ENCODE measurements at regions not wholly inside any gene's neighbourhood (a gene's known extent, or its start where the extent isn't known, plus 50 kb on each side); places are given as distances from the start of the nearest gene placed in this dataset.

DNA sequence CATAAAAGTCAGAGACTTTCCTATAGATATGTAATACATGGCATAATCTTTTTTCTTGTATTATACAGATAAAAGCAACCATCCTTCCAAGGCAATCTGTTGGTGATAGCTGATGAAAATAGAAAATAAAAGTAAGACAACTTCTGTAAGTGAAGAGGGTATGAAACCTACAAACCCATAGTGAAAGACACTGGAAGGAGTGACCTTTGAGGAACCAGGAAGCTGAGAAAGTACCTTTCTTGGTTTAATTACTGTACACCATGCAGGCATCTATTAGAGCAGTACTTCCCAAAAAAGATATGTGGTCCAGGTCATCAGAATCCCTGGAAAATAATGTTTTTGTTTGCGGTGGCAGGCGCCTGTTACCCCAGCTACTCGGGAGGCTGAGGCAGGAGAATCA is 906.6 kb upstream of the KLHL29 start:
- Mint-ChIP-seq H3K9me3 (peaks cover 16 to 23% of the 10 kb centered on the region in 2 donors), H3K27me3 (ENCODE audit: low read depth in 2 of 2) (no peaks in the 10 kb centered on the region), H3K27ac (no peak overlapping the region), H3K4me3 (no peak overlapping the region), H3K4me1 (no peaks in the 10 kb centered on the region), H3K36me3 (peaks cover 6% of the 10 kb centered on the region)
- Histone ChIP-seq H3K4me3 (ENCODE audit: low read length) (no peak overlapping the region), H3K27me3 (ENCODE audit: control insufficient read depth, insufficient read depth, low read length) (no peaks in the 10 kb centered on the region), H3K9me3 (ENCODE audit: control insufficient read depth, insufficient read depth, low read length) (no peaks in the 10 kb centered on the region), H3K27ac (ENCODE audit: low read length) (no peak overlapping the region), H3K4me1 (ENCODE audit: control insufficient read depth, insufficient read depth, low read length) (no peaks in the 10 kb centered on the region), H3K36me3 (ENCODE audit: control insufficient read depth, insufficient read depth, low read length) (no peaks in the 10 kb centered on the region)
- DNase-seq (no peak), ATAC-seq (no peak)
- intact Hi-C loops (cut with micrococcal nuclease), result no loop called here
- 84% methylated on average over 3 of the region's 3 CpGs for whole genome bisulfite sequencing (ENCODE audit: insufficient coverage)
- no peak for TF ChIP-seq CTCF (IDR thresholded peaks at IDR 0.05)

GRCh38 chr2:22481486-22482259 is 903.3 kb upstream of the KLHL29 start:
- Mint-ChIP-seq H3K9me3 (peaks cover 16 to 17% of the 10 kb centered on the region in 2 donors), H3K4me1 (no peaks in the 10 kb centered on the region), H3K27me3 (ENCODE audit: low read depth in 2 of 2) (no peaks in the 10 kb centered on the region), H3K27ac (no peak overlapping the region), H3K36me3 (peaks cover 6% of the 10 kb centered on the region), H3K4me3 (no peak overlapping the region)
- Histone ChIP-seq H3K36me3 (ENCODE audit: control insufficient read depth, insufficient read depth, low read length) (no peaks in the 10 kb centered on the region), H3K27ac (ENCODE audit: low read length) (no peak overlapping the region), H3K27me3 (ENCODE audit: control insufficient read depth, insufficient read depth, low read length) (no peaks in the 10 kb centered on the region), H3K4me3 (ENCODE audit: low read length) (no peak overlapping the region), H3K9me3 (ENCODE audit: control insufficient read depth, insufficient read depth, low read length) (peaks cover 3% of the 10 kb centered on the region), H3K4me1 (ENCODE audit: control insufficient read depth, insufficient read depth, low read length) (no peaks in the 10 kb centered on the region)
- no peak for TF ChIP-seq CTCF (IDR thresholded peaks at IDR 0.05)
- intact Hi-C loops (cut with micrococcal nuclease), result no loop called here
- DNase-seq (no peak), ATAC-seq (no peak)
- WGBS (ENCODE audit: insufficient coverage), result 83% methylated on average over 6 of the region's 6 CpGs

DNA sequence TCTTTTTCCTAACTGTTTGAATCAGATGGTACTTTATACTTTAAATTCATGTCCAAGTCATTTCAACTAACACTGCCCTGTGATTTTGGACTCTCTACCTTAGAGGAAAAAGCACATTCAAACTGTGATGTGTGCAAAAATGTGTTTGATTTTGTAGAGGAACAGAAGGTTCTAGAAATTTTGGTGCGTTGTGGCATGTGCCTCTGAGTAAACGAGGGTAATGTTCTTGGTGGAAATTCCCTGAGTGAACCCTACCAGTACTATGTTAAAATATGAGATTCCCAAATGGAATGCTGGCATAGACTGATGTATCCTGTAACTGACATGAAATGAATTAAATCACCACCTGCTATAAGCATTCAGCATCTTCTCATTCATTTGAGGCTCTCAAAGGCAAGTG is 901.9 kb upstream of the KLHL29 start:
- no peak overlapping the region for H3K27ac Mint-ChIP-seq

More for the DNA sequence above, 901.9 kb upstream of the KLHL29 start:
- Mint-ChIP-seq H3K27me3 (ENCODE audit: low read depth in 2 of 2) (no peaks in the 10 kb centered on the region), H3K4me1 (no peaks in the 10 kb centered on the region), H3K9me3 (peaks cover 12% of the 10 kb centered on the region in 2 donors), H3K4me3 (no peak overlapping the region), H3K36me3 (no peaks in the 10 kb centered on the region)
- Histone ChIP-seq H3K4me3 (ENCODE audit: low read length) (no peak overlapping the region), H3K36me3 (ENCODE audit: control insufficient read depth, insufficient read depth, low read length) (no peaks in the 10 kb centered on the region), H3K4me1 (ENCODE audit: control insufficient read depth, insufficient read depth, low read length) (no peaks in the 10 kb centered on the region), H3K27ac (ENCODE audit: low read length) (no peak overlapping the region), H3K27me3 (ENCODE audit: control insufficient read depth, insufficient read depth, low read length) (no peaks in the 10 kb centered on the region), H3K9me3 (ENCODE audit: control insufficient read depth, insufficient read depth, low read length) (peaks cover 3% of the 10 kb centered on the region)
- TF ChIP-seq CTCF (IDR thresholded peaks at IDR 0.05), result no peak
- no peak for DNase-seq
- intact Hi-C loops (cut with micrococcal nuclease), result no loop called here
- ATAC-seq, result no peak
- WGBS (ENCODE audit: insufficient coverage), result 89% methylated on average over 2 of the region's 2 CpGs
